Activated CD8-positive, alpha-beta T cell treated with anti-CD3 and anti-CD28 coated beads for 36 hours (primary cell): ENCODE measurements at regions not wholly inside any gene's neighbourhood (a gene's known extent, or its start where the extent isn't known, plus 50 kb on each side); places are given as distances from the start of the nearest gene placed in this dataset.
A peak's percentile ranks its signal among the peaks of the same experiment; 100 is the strongest.

Experiments used
- ATAC-seq: fragments of 200-7000 bp; cut with Tn5 transposase; one replicate; pipeline ENCODE4 v1.10.0; 2021; ENCODE audit warnings: mild to moderate bottlenecking, moderate library complexity
- CTCF ChIA-PET: fragments of 350-600 bp; sonication (Branson Sonifier 250); formaldehyde crosslinking; loops from one replicate; lab custom pipeline; 2021; ENCODE audit warnings: antibody characterized with exemption; lab: Charles Lee
- POLR2A ChIA-PET: fragments of 350-600 bp; sonication (Branson Sonifier 250); formaldehyde crosslinking; loops from one replicate; lab custom pipeline; 2021; ENCODE audit warnings: antibody characterized with exemption; lab: Charles Lee
- DNase-seq: peaks from one replicate; pipeline ENCODE4 v3.0.0-alpha.2; 2020
- H3K27ac Mint-ChIP-seq: one replicate; pipeline ENCODE4 v1.8.0; 2021; ENCODE audit warnings: mild to moderate bottlenecking, mixed read lengths
- H3K27me3 Mint-ChIP-seq: one replicate; pipeline ENCODE4 v1.8.0; 2021; ENCODE audit warnings: mixed read lengths
- H3K36me3 Mint-ChIP-seq: one replicate; pipeline ENCODE4 v1.8.0; 2021; ENCODE audit warnings: low read depth, mixed read lengths
- H3K4me1 Mint-ChIP-seq: one replicate; pipeline ENCODE4 v1.8.0; 2021; ENCODE audit warnings: low read depth, mixed read lengths
- H3K4me3 Mint-ChIP-seq: one replicate; pipeline ENCODE4 v1.8.0; 2021; ENCODE audit warnings: mild to moderate bottlenecking, moderate library complexity, mixed read lengths
- H3K9me3 Mint-ChIP-seq: one replicate; pipeline ENCODE4 v1.8.0; 2021; ENCODE audit warnings: mixed read lengths
- CTCF ChIP-seq: fragments of 200-600 bp; IDR thresholded peaks from one replicate; pipeline ENCODE4 v1.8.0; 2022; ENCODE audit warnings: antibody characterized with exemption, mild to moderate bottlenecking
- intact Hi-C: fragments of 100-400 bp; cut with micrococcal nuclease; formaldehyde crosslinking; loops from one replicate; pipeline ENCODE4 v1.10.0; 2022

- ChIA-PET CTCF (interaction anchor here (0.6 to 3.0 kb wide), 3 partner anchors 19 to 640 kb away, joined by 3 to 9 read pairs (median 6); no protein-coding TSS in a partner anchor), POLR2A (interaction anchor here (0.6 to 1.4 kb wide), 2 partner anchors 17 to 18 kb away, joined by 3 to 4 read pairs; no protein-coding TSS in a partner anchor)
- peak; percentile 43 for TF ChIP-seq CTCF
- ATAC-seq (peak; percentile 4), DNase-seq (no peak)
- no peak overlapping the region for H3K27ac Mint-ChIP-seq
- peaks cover 45% of the 10 kb centered on the region for H3K27me3 Mint-ChIP-seq
- no peaks in the 10 kb centered on the region for H3K36me3 Mint-ChIP-seq
- intact Hi-C loops = loop anchor here (10.0 kb wide), 1 partner anchor 173 kb away; the partner anchor contains the start of gene ZNF644
- peak overlapping the region; percentile 64 for H3K4me3 Mint-ChIP-seq
- H3K9me3 Mint-ChIP-seq = no peaks in the 10 kb centered on the region
- H3K4me1 Mint-ChIP-seq = peaks cover 9% of the 10 kb centered on the region
Observed at GRCh38 chr1:90851711-90852050, 134.6 kb upstream of the BARHL2 start.

- Mint-ChIP-seq H3K27ac (no peak overlapping the region), H3K4me3 (peak overlapping the region; percentile 66), H3K36me3 (no peaks in the 10 kb centered on the region), H3K9me3 (no peaks in the 10 kb centered on the region), H3K27me3 (peaks cover 46% of the 10 kb centered on the region), H3K4me1 (peaks cover 9% of the 10 kb centered on the region)
- TF ChIP-seq CTCF = peak; percentile 88
- CTCF ChIA-PET = interaction anchor here (1.1 to 3.0 kb wide), 5 partner anchors 11 to 315 kb away, joined by 3 to 9 read pairs (median 5); no protein-coding TSS in a partner anchor
- DNase-seq (peak; percentile 78), ATAC-seq (peak; percentile 99)
- POLR2A ChIA-PET = interaction anchor here (0.6 kb wide), 1 partner anchor 17 kb away, joined by 3 read pairs; no protein-coding TSS in a partner anchor
- intact Hi-C loops = loop anchor here (10.0 kb wide), 1 partner anchor 174 kb away; the partner anchor contains the start of gene ZNF644
Observed at GRCh38 chr1:90850898-90851710, 134.0 kb upstream of the BARHL2 start.

GRCh38 chr1:90850181-90850897, 133.2 kb upstream of the BARHL2 start:
- no peak for ATAC-seq
- H3K4me3 Mint-ChIP-seq = peak overlapping the region; percentile 66
- peaks cover 9% of the 10 kb centered on the region for H3K4me1 Mint-ChIP-seq
- DNase-seq = peak; percentile 17
- intact Hi-C loops = loop anchor here (10.0 kb wide), 1 partner anchor 174 kb away; the partner anchor contains the start of gene ZNF644
- no peak overlapping the region for H3K27ac Mint-ChIP-seq
- H3K36me3 Mint-ChIP-seq = no peaks in the 10 kb centered on the region
- peaks cover 47% of the 10 kb centered on the region for H3K27me3 Mint-ChIP-seq
- no peak for TF ChIP-seq CTCF
- H3K9me3 Mint-ChIP-seq = no peaks in the 10 kb centered on the region
- POLR2A ChIA-PET = no interaction called here
- CTCF ChIA-PET = interaction anchor here (1.1 to 3.0 kb wide), 4 partner anchors 10 to 134 kb away, joined by 3 to 9 read pairs (median 4); no protein-coding TSS in a partner anchor

GRCh38 chr1:90841473-90841872, 124.4 kb upstream of the BARHL2 start:
- Mint-ChIP-seq H3K4me3 (no peak overlapping the region), H3K36me3 (no peaks in the 10 kb centered on the region), H3K9me3 (no peaks in the 10 kb centered on the region), H3K27me3 (peaks cover 75% of the 10 kb centered on the region), H3K4me1 (peaks cover 2% of the 10 kb centered on the region), H3K27ac (no peak overlapping the region)
- no peak for TF ChIP-seq CTCF
- POLR2A ChIA-PET = interaction anchor here (0.8 kb wide), 1 partner anchor 340 kb away, joined by 3 read pairs; no protein-coding TSS in a partner anchor
- CTCF ChIA-PET = interaction anchor here (2.0 kb wide), 1 partner anchor 120 kb away, joined by 5 read pairs; no protein-coding TSS in a partner anchor
- intact Hi-C loops = no loop called here
- ATAC-seq (no peak), DNase-seq (no peak)
